MCF 10A (cell line): ENCODE measurements at regions not wholly inside any gene's neighbourhood (a gene's known extent, or its start where the extent isn't known, plus 50 kb on each side); places are given as distances from the start of the nearest gene placed in this dataset.
A peak's percentile ranks its signal among the peaks of the same experiment; 100 is the strongest.
"Not testable (repeated sequence)": the region's sequence is repeated elsewhere in the genome, so short reads cannot be mapped to it uniquely, and the experiment has no call there.

ENCODE experiments used
- BruUV-seq: library from RNA; stranded (reverse); fragments of 400-500 nt; replicated peaks from 2 replicates; lab custom pipeline; 2021; lab: Mats Ljungman, UMichigan
- CTCF ChIA-PET: fragments of 300-600 bp; sonication (Branson Sonifier 250); formaldehyde crosslinking; extraction: SDS; loops from one replicate; lab custom pipeline; 2021; ENCODE audit warnings: antibody characterized with exemption, inconsistent platforms; lab: Yijun Ruan, JAX
- POLR2A ChIA-PET: fragments of 300-600, 350-650 bp; sonication (Branson Sonifier 250); formaldehyde crosslinking; extraction: SDS; loops from one replicate; lab custom pipeline; 2020; ENCODE audit warnings: antibody characterized with exemption, inconsistent platforms; lab: Yijun Ruan, JAX
- DNase-seq: peaks from one replicate; pipeline ENCODE4 v3.0.0-alpha.2; 2018; ENCODE audit not compliant: unreplicated experiment
- H3K27ac Mint-ChIP-seq: one replicate; pipeline ENCODE4 v1.8.0; 2022; ENCODE audit warnings: mild to moderate bottlenecking, low read depth, mixed read lengths; ENCODE audit not compliant: unreplicated experiment
- H3K27me3 Mint-ChIP-seq: one replicate; pipeline ENCODE4 v1.8.0; 2022; ENCODE audit warnings: mixed read lengths; ENCODE audit not compliant: insufficient read depth, unreplicated experiment
- H3K36me3 Mint-ChIP-seq: one replicate; pipeline ENCODE4 v1.8.0; 2022; ENCODE audit warnings: mild to moderate bottlenecking, moderate library complexity, mixed read lengths; ENCODE audit not compliant: insufficient read depth, unreplicated experiment
- H3K4me1 Mint-ChIP-seq: one replicate; pipeline ENCODE4 v1.8.0; 2022; ENCODE audit warnings: mixed read lengths; ENCODE audit not compliant: insufficient read depth, unreplicated experiment
- H3K4me3 Mint-ChIP-seq: one replicate; pipeline ENCODE4 v1.8.0; 2022; ENCODE audit warnings: mild to moderate bottlenecking, moderate library complexity, mixed read lengths; ENCODE audit not compliant: unreplicated experiment
- H3K9me3 Mint-ChIP-seq: one replicate; pipeline ENCODE4 v1.8.0; 2022; ENCODE audit warnings: mixed read lengths; ENCODE audit not compliant: unreplicated experiment
- intact Hi-C: fragments of 100-400 bp; cut with micrococcal nuclease; formaldehyde crosslinking; loops from 2 replicates; pipeline ENCODE4 v1.14.1; 2022
- TF ChIP-seq, protein P1 (sequence below): fragments of 200-600 bp; IDR thresholded peaks from one replicate; pipeline ENCODE4 v1.8.0; 2022; ENCODE audit warnings: antibody characterized with exemption, mild to moderate bottlenecking; ENCODE audit not compliant: unreplicated experiment

DNA sequence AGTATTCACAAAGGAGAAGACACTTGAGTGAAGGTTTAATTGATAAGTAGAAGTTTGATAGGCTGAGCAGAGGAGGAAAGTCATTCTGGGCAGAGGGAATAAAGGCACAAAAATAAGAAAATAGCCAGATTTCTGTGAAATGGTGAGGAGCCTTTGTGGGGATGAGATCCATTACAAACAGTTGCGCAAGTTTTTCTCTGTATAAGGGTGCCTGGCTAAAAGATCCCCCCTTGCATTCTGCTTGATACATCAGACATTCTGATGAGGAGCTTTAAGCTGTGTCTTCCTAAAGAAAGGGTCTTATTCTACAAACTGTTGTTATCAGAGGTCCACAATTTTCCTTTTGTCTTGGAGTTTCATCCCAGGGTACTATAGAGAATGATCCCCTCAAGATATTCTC lies 112.0 kb downstream of the ARHGAP36 start:
- ChIA-PET POLR2A (no interaction called here), CTCF (interaction anchor here (0.6 kb wide), 1 partner anchor 1616 kb away, joined by 3 read pairs; no protein-coding TSS in a partner anchor)
- H3K4me3 Mint-ChIP-seq = no peak overlapping the region
- DNase-seq = no peak
- H3K36me3 Mint-ChIP-seq = no peaks in the 10 kb centered on the region
- H3K9me3 Mint-ChIP-seq = no peaks in the 10 kb centered on the region
- no peak overlapping the region for H3K27ac Mint-ChIP-seq
- intact Hi-C loops = no loop called here
- peaks cover 88% of the 10 kb centered on the region for H3K27me3 Mint-ChIP-seq
- TF ChIP-seq, protein P1, sequence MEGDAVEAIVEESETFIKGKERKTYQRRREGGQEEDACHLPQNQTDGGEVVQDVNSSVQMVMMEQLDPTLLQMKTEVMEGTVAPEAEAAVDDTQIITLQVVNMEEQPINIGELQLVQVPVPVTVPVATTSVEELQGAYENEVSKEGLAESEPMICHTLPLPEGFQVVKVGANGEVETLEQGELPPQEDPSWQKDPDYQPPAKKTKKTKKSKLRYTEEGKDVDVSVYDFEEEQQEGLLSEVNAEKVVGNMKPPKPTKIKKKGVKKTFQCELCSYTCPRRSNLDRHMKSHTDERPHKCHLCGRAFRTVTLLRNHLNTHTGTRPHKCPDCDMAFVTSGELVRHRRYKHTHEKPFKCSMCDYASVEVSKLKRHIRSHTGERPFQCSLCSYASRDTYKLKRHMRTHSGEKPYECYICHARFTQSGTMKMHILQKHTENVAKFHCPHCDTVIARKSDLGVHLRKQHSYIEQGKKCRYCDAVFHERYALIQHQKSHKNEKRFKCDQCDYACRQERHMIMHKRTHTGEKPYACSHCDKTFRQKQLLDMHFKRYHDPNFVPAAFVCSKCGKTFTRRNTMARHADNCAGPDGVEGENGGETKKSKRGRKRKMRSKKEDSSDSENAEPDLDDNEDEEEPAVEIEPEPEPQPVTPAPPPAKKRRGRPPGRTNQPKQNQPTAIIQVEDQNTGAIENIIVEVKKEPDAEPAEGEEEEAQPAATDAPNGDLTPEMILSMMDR = no peak
- no peaks in the 10 kb centered on the region for H3K4me1 Mint-ChIP-seq
- BruUV-seq = no TSS peak

DNA sequence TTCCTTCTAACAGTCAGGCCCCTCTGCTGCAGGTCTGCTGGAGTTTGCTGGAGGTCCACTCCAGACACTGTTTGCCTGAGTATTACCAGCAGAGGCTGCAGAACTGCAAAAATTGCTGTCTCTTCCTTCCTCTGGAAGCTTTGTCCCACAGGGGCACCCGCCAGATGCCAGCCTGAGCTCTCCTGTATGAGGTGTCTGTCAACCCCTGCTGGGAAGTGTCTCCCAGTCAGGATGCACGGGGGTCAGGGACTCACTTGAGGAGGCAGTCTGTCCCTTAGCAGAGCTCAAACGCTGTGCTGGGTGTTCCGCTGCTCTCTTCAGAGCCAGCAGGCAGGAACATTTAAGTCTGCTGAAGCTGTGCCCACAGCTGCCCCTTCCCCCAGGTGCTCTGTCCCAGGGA lies 105.5 kb downstream of the ARHGAP36 start:
- H3K27me3 Mint-ChIP-seq = peaks cover 82% of the 10 kb centered on the region
- CTCF ChIA-PET, H3K9me3 Mint-ChIP-seq, BruUV-seq, H3K4me1 Mint-ChIP-seq, intact Hi-C loops, DNase-seq, H3K4me3 Mint-ChIP-seq, POLR2A ChIA-PET, H3K36me3 Mint-ChIP-seq, H3K27ac Mint-ChIP-seq: not testable (repeated sequence)

DNA sequence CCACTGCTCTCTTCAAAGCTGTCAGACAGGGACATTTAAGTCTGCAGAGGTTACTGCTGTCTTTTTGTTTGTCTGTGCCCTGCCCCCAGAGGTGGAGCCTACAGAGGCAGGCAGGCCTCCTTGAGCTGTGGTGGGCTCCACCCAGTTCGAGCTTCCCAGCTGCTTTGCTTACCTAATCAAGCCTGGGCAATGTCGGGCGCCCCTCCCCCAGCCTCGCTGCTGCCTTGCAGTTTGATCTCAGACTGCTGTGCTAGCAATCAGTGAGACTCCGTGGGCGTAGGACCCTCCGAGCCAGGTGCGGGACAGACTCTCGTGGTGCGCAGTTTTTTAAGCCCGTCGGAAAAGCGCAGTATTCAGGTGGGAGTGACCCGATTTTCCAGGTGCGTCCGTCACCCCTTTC lies 99.5 kb downstream of the ARHGAP36 start:
- Mint-ChIP-seq H3K27me3 (peaks cover 46% of the 10 kb centered on the region), H3K9me3 (peaks cover 16% of the 10 kb centered on the region), H3K4me3 (peak overlapping the region; percentile 26)
- H3K27ac Mint-ChIP-seq, POLR2A ChIA-PET, CTCF ChIA-PET, intact Hi-C loops, BruUV-seq, H3K4me1 Mint-ChIP-seq, DNase-seq, H3K36me3 Mint-ChIP-seq: not testable (repeated sequence)

DNA sequence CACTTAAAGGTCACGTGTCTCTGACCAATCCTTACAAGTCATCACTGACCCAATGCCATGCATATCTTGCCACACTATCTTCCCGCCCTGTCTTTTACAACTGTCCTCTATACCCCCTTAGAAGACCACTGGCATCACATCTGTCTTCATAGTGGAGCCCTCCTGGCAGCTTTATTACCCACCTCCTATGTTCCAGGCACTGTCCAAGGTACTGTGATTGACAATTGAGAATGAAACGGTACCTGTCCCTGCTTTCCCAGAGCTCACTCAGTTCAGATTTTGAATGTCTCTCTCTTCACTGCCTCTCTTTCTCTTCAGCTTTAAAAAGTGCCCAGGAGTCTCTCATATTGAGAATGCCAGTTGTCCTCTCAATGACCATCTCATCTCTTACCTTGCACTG lies 88.6 kb downstream of the ARHGAP36 start:
- TF ChIP-seq, protein P1 = no peak
- Mint-ChIP-seq H3K9me3 (no peaks in the 10 kb centered on the region), H3K36me3 (no peaks in the 10 kb centered on the region), H3K27me3 (peaks cover 65% of the 10 kb centered on the region), H3K27ac (no peak overlapping the region), H3K4me1 (no peaks in the 10 kb centered on the region), H3K4me3 (no peak overlapping the region)
- intact Hi-C loops = no loop called here
- CTCF ChIA-PET = no interaction called here
- BruUV-seq = no TSS peak
- no peak for DNase-seq
- POLR2A ChIA-PET = no interaction called here
